SK-N-DZ (cell line): ENCODE measurements at regions not wholly inside any gene's neighbourhood (a gene's known extent, or its start where the extent isn't known, plus 50 kb on each side); places are given as distances from the start of the nearest gene placed in this dataset.
"Not testable (repeated sequence)": the region's sequence is repeated elsewhere in the genome, so short reads cannot be mapped to it uniquely, and the experiment has no call there.

Experiments
- DNase-seq: peaks from one replicate; pipeline ENCODE4 v3.0.0-alpha.2; 2015; ENCODE audit warnings: low spot score

- DNase-seq, result no peak
These were observed 169.5 kb upstream of the NTF3 start for GRCh38 chr12:5262450-5262849.

DNA sequence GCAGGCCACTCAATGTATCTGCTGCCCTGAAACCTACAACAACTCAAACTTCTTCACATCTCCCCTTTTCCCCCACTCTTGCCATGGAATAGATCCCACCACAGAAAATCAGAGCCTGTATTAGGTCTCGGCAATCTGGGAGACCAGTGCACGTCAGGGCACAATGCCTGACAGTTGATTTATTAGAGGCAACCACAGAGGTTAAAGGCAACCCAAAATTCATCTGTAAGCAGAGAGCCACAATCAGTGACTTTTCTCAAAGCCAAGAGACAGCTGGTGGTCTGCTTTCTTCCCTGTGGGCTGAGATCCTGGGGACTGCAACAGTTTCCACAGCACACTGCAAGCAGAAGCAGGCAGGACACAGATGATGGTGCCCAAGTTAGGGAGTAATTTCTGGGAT lies 169.0 kb upstream of the NTF3 start:
- DNase-seq, result no peak

DNA sequence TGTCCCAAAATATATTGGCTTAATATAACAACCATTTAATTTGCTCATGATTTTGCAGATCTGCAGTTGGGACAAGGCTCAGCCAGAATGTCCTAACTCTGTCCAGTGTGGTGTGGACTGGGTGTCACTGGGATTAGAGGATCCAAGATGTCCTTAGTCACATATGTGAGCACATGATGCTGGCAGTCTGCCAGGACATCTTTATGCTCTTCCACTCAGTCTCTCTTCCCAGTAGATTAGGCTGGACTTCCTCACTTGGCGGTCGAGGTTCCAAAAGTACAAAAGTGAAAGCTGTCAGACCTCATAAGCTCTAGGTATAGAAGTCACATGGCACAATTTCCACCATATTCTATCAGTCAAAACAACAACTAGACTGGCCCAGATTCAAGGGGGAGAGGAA lies 167.9 kb upstream of the NTF3 start:
- DNase-seq, result no peak

DNA sequence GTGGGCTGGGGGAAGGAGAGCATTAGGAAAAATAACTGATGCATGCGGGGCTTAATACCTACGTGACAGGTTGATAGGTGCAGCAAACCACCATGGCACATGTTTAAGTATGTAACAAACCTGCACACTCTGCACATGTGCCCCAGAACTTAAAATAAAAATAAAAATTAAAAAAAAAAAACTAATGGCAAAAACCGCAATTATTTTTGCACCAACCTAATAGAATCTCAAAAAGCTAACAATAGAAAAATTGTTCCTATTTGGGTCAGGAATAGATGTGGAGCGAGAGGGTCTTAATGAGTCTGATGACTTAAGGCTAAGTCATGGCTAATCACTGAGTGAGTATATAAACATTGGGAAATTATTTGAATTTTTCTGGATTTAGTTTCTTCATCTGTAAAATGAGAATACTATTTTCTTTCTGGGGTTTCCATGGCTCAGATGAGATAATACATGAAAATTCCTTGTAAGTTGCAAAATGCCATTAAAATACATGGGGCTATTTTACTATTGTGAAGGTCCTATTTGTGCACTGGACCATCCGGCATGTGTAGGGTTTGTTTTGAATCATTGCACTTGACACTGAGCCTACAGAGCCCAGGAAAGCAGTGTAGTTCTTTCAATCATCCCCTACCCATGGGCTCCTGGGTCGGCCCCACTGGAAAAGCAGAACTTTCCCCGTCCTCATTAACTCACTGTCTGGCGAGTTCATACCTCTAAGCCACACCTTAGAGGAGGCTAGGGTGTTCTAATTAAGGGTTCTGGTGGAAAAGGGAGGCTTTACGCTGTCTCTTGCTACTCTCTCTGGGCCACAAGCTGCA lies 164.1 kb upstream of the NTF3 start:
- no peak for DNase-seq

DNA sequence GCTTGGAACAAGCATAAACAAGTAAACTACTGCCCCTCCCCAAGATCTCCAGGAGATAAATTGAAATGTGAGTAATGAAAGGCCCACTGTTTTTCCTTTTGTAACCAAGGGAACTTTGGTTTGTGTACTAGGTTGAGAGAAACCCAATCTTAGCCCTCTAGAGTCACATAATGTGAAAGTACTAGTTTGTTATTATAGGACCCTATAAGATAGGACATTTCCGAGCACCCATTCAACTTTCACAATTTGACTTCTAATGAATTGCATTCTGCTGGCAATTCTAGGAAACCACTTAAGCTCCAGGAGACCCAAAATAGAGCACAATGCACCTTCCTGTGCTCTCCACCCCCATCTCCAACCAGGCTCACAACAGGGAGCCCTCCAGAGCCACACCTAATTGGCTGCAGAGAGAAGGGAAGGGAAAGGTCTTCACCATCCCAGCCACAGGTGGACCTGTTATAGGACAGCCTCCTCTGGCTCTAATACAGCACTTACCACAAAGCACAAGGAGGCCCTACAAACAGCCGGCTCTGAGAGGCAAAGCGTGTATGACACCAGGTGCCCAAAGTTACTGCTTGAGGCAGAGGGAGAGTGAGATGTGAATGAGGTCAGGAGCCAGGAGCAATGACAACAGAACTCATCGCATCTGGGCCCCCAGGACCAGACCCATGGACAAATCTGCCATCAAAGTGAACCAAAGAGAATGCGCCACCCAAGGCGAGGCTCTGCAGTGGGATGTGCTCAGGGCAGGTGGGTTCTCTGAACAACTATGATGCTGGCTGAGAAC lies 163.3 kb upstream of the NTF3 start:
- DNase-seq, result no peak

GRCh38 chr12:5269846-5270245 lies 162.1 kb upstream of the NTF3 start:
- no peak for DNase-seq

GRCh38 chr12:5272018-5272785 lies 159.7 kb upstream of the NTF3 start:
- DNase-seq, result no peak

- DNase-seq, result no peak
These were observed 158.2 kb upstream of the NTF3 start for GRCh38 chr12:5273709-5274108.

DNA sequence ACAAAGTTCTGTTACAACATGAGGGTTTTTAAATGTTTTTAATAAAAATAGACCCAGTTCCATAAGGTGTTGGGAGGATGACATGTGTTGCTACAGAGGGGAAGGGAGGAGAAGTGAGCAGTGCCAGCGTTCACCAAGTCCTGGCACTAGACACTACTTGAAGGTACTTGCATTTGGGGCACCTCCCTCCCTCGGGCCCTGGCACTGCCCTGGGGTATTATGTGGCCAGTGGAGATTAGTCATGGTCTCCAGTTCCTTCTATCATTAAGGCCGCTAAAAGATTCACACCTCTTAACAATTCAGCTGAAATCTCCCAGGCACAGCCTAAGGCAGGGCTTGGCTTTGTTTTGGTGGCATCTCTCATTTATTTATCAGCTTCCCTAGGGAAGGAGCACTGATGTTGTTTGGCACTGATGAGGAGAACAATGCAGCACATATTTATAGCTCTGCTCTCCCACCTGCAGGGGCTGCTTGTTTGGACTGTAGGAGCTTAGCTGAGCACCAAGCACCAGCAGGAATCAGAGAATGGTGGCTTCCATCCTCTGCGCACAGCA lies 155.5 kb upstream of the NTF3 start:
- DNase-seq, result no peak

DNA sequence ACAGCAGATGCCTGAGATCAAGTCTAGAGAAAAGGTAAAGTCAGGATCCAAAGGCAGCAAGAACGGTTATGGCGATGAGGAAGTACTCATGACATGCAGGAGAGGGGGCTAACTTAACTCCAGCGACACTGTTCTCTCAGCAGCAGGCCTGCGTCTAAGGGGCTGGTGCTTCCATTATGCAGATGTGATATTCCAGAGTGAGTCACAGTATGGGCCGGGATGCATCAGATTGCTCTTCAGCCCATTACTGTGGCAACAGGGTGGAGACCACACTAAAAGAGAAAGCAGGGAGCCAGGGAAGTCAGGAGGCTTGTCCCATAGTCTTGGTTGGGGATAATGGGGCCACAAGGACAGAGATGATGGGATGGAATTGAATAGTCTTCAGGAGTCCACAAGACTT lies 151.8 kb upstream of the NTF3 start:
- no peak for DNase-seq

GRCh38 chr12:5290368-5290767 lies 141.5 kb upstream of the NTF3 start:
- not testable (repeated sequence) for DNase-seq

DNA sequence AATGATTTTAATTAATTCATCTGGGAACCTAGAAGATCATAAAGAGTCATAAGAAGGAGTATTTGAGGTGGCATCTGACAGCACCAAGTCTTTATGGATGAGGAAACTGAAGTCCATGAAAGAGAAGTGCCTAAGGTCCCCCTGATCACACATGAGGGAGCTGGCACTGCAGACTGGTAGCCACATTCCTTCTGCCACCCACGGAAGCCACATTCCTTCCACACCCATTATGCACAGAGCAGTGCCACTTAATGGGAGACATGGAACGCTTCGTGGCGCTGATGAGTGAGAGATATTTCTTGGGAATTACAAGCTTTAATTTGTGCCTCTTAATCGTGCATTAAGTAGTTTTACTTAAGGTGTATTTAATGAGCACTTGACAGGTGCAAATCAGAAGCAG lies 139.3 kb upstream of the NTF3 start:
- DNase-seq, result no peak

DNA sequence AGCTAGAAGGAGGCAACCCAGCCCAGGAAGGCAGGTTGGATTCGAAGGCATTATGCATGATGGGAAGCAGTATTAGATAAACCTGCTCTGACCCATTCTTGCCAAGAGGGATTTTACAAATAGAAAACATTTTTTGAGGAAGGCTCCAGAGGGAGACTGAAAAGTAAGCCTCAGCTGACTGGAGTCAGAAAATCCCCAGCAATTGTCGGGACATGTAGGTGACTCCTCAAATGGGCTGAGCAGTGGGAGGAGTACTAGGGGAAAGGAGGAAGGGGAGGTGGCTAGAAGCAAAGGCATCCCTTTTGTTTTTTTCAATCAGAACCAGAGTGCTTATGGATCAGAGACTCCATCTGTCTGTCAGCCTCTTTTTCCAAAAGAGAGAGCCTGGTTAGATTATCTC lies 138.1 kb upstream of the NTF3 start:
- DNase-seq, result no peak

- DNase-seq, result no peak
These were observed 137.4 kb upstream of the NTF3 start for GRCh38 chr12:5294274-5295070.

DNA sequence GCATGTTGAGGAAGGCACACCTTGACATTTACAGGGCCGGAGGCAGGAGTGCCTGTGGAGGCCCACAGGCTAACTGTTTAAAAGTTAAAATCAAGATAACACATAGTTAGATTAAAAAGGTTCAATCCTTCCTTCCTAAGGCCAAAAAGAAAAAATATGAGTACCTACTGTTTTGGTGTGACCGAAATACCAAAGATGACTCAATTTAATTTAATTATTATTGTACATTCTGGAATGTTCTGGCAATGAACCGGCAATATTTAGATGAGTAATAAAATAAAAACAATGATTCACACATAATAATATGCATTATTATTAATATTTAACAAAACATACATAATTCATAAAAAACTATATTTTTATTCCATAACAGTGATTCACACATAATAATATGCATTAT lies 136.8 kb upstream of the NTF3 start:
- DNase-seq, result no peak

GRCh38 chr12:5295996-5296395 lies 135.9 kb upstream of the NTF3 start:
- no peak for DNase-seq

- no peak for DNase-seq
These were observed 130.4 kb upstream of the NTF3 start for GRCh38 chr12:5301539-5301938.

DNA sequence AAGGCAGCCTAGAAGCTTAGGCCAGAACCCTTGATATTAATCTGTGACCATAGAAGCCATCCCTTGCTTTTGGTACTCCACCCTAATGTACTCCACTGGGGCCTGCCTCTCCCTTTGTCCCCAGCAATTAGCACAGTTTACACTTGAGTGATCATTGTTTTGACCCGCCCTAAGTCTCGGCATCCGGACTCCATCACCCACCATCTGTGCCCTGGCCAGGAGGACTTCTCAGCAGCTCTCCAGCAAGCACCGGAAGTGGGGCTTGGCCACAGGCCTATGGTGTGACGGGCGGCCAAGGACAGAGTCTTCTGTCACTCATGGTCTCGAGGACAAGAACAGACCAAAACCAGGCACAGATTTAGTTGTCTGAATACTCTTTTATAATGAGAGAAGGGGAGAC lies 126.5 kb upstream of the NTF3 start:
- DNase-seq, result no peak

DNA sequence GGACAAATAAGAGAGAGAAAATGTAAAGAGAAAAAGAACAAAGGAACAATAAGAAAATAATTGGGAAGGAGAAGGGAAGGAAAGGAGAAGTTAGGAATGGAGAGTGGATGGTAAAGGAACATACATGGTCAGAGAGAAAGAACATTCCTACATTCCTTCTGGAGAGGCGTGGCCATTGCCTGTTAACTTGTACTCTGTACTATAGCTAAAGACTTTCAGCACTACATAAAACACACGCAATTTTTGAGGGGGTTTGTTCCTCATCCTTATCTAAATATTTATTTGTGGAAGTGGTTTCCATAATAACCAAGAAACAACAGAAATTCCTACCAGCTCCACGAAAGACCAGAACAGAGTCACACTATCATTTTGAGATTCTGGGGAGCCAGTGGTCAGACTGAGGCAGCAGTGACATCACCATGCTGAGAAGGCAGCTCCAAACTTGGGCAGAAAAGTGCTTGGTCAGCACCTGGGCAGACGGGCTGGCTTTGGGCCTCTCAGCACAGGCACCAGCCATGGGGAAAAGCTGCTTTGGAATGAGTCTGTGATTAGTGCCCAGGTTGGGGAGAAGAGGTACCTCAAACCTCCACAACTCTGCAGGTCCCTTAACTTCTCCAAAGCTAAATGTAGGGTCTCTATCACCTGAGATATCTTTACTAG lies 125.9 kb upstream of the NTF3 start:
- no peak for DNase-seq

DNA sequence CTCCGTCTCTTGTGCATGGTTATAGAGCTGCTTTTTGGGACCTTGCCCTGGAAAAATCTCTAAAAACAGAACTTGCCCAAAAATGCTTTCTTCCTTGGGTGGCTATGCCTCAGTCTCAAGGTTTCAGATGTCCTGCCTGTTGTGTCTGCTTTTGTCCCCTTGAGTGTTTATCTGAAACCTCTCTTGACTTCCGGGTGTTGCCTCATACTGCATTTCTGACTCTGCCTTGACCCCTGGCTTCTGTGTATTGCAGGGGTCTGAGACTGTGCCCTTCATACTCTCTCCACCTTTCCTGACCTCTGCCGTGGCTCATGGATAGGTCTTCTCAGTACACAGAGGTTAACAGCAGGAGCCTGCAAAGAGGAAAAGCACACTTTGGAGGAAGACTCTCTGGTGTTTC lies 124.8 kb upstream of the NTF3 start:
- no peak for DNase-seq

GRCh38 chr12:5308216-5308615 lies 123.7 kb upstream of the NTF3 start:
- no peak for DNase-seq
